GM19467 (cell line): ENCODE measurements at regions not wholly inside any gene's neighbourhood (a gene's known extent, or its start where the extent isn't known, plus 50 kb on each side); places are given as distances from the start of the nearest gene placed in this dataset.
A peak's percentile ranks its signal among the peaks of the same experiment; 100 is the strongest.

Experiments
- ATAC-seq: cut with Tn5 transposase; IDR thresholded peaks from one replicate; pipeline ENCODE4 v1.9.1; 2021; ENCODE audit warnings: mild to moderate bottlenecking, moderate library complexity; ENCODE audit not compliant: unreplicated experiment

DNA sequence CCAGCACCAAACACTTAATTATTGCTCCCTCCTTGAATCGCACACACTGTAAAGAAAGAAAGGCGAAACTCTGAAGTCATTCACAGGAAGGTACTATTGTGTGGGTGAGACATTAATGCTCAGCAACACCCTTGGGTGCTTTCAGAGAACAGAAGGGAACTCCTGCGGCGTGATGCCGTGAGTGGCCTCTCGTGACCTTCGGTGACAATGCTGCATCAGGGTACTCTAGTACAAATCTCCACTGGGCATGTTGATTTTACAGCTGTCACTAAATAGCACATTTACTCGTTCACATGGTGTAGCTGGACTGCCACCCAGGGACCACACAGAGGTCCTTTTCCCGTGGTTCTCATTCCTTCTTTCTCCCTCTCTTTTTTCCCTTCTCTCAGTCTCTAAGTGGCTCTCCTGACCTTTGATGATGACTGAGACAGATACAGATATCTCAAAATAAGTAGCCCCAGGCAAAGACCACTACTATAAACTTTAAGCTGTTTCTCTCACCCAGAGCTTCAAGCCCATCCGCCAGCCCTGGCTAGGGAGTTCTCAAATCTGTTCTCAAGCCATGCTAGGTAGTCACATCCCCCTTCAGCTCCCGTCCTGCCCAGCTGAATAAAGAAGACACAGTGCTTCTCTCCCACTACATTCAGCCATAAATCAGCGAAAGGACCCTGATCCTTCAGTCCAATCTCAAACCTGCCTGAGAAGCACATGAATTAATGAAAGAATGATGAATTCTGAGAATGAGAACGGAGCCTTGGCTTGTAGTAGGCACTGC lies 223.4 kb upstream of the FMN2 start:
- ATAC-seq, result no peak

DNA sequence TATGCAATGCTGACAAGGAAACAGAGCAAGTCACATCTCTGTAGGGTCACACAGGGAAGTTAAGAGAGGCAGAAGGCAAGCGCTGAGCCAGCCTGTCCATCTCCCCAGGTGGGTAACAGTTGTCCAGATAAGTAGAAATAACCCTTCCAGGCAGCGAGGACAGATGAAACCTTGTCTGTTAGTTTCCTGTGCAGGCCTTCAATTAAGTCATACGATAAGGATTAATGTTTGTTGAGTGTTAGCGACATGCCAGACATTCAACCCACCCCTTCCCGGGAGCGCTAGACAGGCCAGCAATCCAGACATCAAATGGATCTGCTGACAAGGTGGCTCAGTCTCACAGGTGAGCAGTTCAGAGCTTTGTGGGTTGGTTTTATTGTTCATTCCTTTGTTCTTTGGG lies 221.5 kb upstream of the FMN2 start:
- ATAC-seq, result no peak

DNA sequence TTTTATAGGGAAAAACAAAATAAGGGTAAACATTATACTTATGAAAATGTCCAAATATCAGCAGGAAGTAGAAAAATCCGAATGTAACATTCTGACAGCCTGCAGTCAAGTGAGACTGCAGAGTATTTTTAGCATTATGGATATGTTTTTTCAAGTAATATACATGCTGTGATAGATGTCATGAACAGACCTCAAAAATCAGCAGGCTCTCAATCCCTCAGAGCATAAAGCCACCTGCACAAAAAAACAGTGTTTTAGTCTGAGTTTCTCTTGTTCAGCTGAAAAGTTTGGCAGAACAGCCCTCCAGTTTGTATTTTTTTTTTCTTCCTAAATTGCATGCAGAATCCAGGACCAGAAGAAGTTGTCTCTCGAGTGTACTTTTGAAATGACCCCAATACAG lies 219.1 kb upstream of the FMN2 start:
- no peak for ATAC-seq

DNA sequence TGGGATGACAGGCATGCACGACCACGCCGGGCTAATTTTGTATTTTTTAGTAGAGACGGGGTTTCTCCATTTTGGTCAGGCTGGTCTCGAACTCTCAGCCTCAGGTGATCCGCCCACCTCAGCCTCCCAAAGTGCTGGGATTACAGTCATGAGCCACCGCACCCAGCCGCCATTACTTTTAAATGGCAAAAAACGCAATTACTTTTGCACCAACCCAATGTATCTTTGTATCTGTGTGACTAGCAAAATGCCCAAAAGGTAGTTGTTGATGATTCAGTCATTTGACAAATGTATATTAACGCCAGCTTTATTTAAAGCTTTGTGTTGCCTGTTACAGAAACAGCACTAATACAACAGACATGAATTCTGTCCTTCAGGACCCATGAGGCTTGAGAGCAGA lies 216.9 kb upstream of the FMN2 start:
- no peak for ATAC-seq

DNA sequence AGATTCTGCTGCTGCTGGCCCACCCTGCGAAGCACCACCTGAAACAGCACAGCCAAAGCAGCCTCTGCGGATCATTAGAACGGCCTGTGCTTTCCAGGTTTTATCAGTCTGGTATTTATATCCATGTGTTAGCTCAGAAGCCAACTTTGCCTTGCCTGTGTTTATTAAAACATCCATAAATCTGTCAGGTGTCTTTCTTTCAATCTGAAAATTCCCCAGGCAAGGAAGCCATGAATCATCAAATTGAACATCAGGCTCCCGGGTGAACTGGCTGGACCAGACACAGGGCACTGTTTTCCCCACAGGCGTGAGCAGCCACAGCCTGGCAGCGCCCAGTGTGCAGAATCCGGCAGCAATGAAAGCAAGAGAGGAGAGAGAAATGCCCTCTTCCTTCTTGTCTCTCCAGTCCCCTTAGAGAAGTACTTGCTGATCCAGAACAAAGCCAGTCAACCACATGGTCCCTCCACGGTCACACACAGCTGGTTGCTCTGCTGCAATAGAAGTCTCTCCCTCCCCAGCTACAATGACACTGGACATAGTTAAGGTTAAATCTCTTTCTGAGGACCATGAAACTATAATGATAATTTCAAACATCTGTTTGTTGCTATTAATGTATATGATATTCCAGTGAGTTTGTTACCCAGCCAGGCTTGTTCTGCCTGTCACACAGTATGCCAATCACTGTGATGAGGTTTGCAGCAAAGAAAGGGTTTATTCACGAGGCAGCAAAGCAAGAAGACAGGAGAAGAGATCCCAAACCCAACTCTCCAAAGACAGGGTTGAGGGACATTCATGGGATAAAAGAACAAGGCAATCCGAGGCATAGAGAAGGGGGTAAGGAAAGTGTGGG lies 212.1 kb upstream of the FMN2 start:
- ATAC-seq, result no peak

DNA sequence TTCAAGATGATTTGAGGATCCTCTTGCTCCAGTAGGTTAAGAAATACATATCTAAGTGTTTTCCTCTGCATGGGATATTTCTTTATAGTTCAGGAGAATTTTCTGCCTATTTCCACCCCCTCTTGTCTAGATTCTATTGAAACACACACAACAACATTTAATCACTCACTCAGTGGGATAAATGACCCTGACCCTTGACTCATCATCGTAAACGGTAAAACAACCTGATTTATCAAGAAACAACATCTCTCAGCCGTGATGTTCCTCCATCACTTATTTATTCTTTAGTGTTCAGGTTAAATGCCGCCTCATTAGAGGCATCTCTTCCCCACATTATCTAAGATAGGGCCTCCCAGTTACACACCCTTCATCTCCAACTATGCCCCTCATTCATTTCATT lies 208.7 kb upstream of the FMN2 start:
- no peak for ATAC-seq

DNA sequence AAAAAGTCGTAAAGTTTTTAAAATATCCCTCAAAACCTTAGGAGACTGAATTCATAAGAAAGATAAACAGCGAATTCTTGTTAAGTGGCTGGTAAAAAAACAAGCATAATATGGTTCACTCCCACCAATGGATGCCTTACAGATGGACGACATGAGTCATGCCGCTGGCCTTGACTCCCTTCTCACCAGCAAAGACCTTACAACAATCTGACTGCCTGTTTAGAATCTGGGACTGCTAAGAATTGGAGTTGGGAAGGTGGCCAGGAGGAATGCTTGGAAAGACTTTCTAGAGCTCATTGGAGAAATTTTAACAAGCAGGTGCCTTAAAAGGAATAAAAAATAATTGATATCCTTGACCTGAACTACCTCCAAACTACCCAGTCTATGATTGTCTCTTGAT lies 206.9 kb upstream of the FMN2 start:
- ATAC-seq, result no peak

DNA sequence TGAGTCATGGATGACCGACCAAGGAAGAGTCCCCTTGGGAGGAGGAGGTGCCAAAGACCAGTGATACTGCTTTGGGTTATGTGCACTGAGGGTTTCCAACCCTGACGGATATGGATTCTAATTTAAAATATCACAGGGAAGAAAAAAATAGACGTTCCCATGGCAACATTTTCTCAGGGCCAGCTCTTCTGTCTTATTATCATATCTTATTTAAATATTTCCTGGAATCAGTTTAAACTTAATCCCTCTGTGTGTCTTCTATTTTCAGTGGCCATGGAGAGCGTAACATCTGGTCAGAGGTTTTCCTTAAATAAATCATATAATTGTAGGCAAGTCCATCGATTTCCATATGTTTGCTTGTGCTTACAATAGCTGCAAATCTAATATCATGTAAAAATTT lies 205.4 kb upstream of the FMN2 start:
- ATAC-seq, result no peak

DNA sequence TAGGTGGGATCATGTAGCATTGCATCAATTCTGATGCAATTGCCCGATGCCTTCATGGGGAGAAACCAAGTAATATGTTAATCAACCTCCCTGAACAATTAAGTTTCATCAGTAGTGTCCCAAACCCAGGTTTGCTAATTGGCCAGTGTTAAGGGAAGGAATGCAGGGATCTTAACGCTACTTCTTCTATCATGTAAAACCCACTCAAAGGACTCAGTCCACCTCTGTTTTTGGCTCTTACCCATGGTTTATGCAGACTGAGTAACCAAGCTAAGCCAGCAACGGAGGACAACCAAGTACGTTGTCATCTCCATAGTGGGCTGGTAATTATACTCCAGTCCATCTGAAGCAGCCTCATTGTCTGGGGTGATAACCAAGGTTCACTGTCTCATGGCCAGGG lies 203.0 kb upstream of the FMN2 start:
- no peak for ATAC-seq

DNA sequence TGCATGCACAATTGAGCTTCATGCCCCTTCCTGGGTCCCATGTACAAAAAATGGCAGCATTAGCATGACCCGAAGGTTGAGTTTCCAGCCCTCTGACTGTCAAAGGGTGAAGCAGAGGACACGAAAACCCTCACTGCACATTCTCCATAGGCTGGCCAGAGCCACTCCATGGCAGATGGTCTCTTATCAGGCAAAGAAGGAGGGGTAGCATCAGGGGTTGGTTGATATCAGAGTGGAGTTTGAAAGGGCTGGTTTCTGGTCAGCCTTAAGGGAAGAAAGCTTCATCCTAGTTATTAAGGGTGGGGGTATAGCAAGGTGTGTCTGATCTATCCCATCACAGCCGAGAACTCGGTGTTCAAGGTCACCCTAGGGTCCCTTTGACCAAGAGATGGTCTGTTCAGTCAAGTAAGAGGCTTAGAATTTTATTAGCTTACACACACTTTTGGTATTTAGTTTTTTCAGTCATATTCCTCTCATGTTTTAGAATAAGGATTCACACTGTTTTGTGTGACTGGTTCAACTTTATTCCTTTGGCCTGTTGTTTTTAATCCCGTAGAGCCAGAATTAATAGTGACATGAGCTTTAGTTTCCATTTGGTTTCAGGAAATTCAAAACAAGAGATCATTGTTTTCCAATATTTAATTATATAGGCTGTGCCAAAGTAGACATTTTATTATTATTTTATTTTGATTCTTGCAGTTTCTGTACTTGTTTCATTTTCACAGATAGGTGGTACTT lies 199.9 kb upstream of the FMN2 start:
- no peak for ATAC-seq

DNA sequence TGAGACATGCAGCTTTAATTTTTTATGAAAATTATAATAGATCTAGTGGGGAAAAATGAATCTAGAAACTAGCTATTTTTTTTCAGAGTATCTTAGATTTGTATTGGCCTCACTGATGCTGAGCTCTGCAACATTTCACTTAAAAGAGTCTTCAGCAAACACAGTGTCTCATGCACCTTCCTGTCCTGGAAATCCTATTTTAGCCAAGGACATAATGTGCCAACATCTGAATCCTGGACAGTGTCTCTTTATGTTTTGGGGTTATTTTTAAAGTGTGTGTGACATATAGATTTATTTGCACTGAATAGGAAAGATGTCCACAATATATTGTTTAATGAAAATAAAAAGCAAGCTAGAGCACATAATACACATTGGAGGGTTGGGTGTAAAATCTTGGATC lies 199.1 kb upstream of the FMN2 start:
- no peak for ATAC-seq

DNA sequence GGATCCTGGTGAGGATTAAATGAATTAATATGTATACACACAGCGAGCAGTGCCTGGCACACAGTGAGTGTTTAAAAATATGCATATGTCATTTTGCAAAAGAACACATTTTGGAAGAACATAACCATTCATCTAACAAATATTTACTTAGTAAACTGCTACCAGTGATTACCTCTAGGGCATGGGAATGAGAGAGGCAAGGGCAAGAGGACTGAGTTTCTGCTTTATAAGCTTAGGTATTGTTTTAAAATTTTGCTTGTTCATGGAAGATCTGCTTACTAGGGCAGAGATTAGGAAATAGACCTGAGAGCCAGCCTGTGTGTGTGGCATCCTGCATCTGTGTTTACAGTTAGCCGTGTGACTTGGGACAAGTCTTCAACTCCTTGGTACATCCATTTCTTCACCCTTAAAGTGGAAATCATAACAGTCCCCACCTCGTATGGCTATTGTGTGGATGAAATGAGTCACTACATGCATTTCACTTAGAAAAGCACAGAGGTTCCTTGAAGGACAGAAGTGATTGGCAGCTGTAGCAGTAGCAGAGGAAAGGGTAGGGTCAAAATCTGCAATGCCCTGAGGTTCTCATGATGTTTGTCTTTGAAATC lies 198.5 kb upstream of the FMN2 start:
- no peak for ATAC-seq

DNA sequence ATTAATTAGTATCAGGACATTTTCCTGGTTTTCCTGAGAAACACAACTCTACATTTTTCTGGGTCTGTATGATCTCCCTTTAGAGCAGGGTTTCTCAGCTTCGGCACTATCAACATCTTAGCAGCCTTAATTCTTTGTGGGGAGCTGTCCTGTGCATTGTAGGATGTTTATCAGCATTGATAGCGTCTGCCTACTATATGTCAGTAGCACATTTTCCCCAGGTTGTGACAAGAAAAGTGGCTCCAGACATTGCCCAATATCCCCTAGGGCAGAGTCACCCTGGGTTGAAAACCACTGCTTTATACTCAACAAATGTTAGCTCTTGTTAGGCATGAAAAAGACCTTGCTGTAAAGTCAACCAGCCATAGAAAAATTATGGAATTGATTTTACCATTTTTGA lies 195.1 kb upstream of the FMN2 start:
- ATAC-seq, result no peak

DNA sequence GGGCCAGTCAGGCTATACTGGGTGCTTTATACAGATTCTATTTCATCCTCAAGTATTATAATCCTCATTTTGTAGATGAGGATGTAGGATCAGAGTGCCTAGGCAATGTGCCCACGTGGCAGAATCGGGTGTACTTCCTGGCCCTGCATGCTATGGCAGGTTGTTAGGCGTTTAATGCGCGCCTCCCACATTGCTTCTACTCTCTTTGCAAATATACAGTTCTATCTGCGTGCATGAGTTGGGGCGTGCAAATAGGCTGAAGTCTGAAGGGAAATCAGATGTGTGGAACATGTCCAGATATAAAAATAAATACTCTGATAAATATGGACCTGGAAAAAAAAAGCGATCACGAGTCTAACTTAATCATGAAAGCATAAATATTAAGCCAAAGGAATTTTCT lies 194.7 kb upstream of the FMN2 start:
- no peak for ATAC-seq

DNA sequence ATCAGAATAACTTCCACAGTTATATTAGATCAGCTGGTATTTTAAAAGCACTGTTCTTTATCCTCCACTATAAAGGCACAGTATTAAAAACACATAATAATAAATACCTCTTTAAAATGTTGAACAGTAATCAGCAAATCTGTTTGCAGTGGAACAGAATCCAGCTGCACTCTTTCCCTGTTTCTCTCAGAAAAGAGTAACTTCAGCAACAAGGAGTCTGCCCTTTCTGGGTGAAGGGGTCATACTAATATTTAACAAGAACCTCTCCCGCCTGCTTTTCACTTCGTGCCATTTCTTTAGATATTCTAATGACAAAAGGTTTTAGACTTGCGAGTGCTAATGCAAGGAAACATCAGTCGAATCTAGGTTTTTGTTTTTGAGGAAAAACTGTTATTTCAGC lies 194.2 kb upstream of the FMN2 start:
- ATAC-seq, result no peak

DNA sequence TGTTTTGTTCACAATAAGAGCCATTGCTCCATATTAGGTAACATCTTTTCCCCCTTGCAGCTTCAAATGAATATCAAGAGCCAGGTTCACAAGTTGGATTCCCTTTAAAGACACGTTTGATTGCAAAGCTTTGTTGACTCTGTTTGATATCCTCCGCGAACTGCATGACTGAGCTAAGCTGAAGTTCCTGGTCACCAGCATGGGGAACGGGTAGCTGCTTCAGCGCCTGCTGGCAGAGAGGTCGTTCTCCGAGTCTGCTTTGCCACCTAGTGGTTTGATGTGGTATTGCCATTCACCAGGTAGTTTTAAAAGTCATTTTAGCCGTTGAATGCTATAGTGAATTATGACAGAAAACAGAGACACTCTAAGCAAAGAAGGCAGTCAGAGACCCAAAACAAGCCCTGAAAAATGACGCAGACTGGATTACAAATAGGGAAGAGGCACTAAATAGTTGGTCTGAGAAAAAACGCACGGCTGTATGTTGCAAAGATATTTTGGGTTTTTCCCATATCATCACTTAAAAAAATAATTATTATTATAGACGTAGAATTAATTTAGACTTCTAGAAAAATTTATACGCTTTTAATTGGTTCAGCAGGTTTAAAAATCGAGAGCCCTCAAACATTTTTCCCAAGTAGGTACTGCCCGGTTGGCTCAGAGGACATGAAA lies 193.5 kb upstream of the FMN2 start:
- peak; percentile 95 for ATAC-seq

DNA sequence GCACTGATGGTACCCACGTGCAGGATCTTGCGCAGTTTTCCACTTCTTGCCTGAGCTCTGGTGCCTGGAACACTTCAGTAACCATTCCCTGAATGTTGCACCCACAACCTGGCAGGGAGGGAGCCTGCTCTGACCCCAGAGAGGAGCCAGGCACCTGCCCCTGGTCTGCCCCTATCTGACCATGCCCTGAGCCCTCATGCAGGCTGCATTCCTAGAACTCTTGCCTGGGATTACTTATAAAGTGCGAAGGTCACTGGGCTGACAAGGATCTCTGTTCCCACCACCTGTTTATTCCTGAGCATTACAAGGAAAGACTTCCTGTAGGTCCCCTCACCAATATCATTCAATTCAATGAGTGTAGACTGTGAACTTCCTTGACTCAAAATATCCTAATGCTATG lies 191.9 kb upstream of the FMN2 start:
- no peak for ATAC-seq

DNA sequence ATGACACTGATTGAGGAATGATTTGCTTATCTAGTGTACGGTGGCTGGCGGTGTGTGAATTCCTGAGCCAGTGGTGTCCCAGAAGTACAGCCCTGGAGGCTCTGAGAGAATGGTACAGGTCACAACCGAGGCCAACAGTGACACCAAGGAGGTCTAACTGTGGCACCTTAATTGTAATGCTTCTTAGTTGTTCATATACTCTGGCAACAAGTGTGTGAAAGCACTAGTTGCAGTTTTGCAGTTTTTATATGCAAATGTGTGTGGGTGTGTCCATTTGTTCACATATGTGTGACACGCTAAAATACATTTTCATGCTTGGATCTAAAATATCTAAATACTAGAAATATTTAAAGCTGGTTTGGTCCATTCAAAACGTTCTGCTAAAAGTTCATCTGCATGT lies 185.3 kb upstream of the FMN2 start:
- no peak for ATAC-seq

DNA sequence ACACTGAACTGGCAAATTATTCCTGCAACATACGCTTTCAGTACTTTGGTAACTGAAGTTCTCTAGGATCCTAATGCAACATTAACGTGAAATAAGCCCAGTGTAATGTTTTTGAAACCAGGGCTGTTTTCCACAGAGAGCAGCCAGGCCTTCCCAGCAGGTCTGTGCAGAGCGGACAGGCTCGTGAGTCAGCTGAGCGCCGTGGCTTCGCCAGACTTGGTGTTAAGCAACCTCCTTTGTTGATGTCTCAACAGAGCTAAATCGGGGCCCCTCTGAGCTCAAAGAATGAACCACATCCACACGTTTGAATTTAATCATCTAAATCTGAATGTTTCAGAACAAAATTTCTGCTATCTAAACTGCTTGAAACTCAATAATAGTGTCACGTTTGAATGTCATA lies 181.8 kb upstream of the FMN2 start:
- ATAC-seq, result no peak

DNA sequence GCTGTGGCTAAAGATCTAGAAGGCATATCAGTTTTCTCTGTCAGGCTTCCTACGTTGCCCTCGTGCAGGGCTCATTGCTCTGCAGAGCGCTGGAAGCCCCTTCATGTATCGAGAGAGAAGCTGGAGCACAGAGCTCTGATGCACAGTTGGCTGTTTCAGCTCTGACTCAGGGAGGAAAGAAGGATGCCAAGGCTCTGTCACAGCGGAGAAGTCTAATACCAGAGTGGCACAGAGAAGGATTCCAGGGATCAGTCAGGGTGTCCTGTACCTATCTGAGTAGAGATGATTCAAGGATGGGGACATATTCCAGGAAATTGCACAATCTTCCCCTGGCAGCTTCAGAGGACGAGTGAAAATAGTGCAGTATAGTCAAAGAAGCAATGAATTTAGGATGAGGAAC lies 179.2 kb upstream of the FMN2 start:
- ATAC-seq, result no peak

DNA sequence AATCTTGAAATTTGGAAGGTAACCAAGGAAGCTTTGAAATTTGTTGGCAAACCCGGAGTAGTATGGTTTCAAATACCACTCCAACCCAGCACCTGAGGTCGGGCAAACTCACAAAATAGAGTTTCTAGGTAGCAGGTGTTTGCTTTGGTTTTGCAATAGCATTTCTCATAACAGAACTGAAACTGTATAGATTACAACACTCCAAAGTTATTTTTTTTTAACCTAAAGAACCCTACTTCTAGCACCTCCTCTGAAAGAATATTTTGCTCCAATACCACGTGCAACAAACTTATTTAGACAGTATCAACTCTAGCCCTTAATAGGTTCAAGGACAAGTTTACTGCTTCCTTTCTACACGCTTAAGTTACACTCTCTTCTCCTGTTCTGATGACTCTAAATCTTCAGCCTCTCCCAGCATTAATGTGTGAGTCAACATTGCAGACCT lies 178.5 kb upstream of the FMN2 start:
- ATAC-seq, result no peak
